SK-N-SH treated with all-trans-retinoic acid at 6 μM for 48 hours (cell line): ENCODE measurements at regions not wholly inside any gene's neighbourhood (a gene's known extent, or its start where the extent isn't known, plus 50 kb on each side); places are given as distances from the start of the nearest gene placed in this dataset.

Experiments
- ATAC-seq: fragments of 200-7000 bp; cut with Tn5 transposase; 3 replicates; pipeline ENCODE4 v1.9.1; 2020; ENCODE audit warnings: mild to moderate bottlenecking, moderate library complexity
- ARNTL ChIP-seq: fragments of 450-650 bp; formaldehyde crosslinking; IDR thresholded peaks from 2 replicates; pipeline ENCODE4 v1.5.0; 2020; ENCODE audit warnings: low read depth, mild to moderate bottlenecking, moderate library complexity, borderline replicate concordance
- BACH2 ChIP-seq: fragments of 250-450 bp; sonication (Bioruptor Pico); IDR thresholded peaks from 2 replicates; pipeline ENCODE4 v1.9.0; 2021; ENCODE audit warnings: mild to moderate bottlenecking, borderline replicate concordance
- CREB5 ChIP-seq: fragments of 250-450 bp; sonication (Bioruptor Pico); IDR thresholded peaks from 2 replicates; pipeline ENCODE4 v1.5.1; 2020; ENCODE audit warnings: low read depth, mild to moderate bottlenecking, moderate library complexity
- CSDC2 ChIP-seq: fragments of 250-450 bp; sonication (Bioruptor Pico); IDR thresholded peaks from 2 replicates; pipeline ENCODE4 v1.5.0; 2020; ENCODE audit warnings: mild to moderate bottlenecking, moderate library complexity
- ESRRG ChIP-seq: fragments of 250-450 bp; sonication (Bioruptor Pico); IDR thresholded peaks from 2 replicates; pipeline ENCODE4 v1.6.1; 2021; ENCODE audit warnings: mild to moderate bottlenecking
- ISL1 ChIP-seq: fragments of 250-450 bp; sonication (Bioruptor Pico); IDR thresholded peaks from 2 replicates; pipeline ENCODE4 v2.1.2; 2022; ENCODE audit warnings: mild to moderate bottlenecking, moderate library complexity
- POU6F1 ChIP-seq: fragments of 250-450 bp; sonication (Bioruptor Pico); IDR thresholded peaks from 2 replicates; pipeline ENCODE4 v1.8.0; 2021; ENCODE audit warnings: low read depth, mild to moderate bottlenecking, moderate library complexity, borderline replicate concordance
- PPARA ChIP-seq: fragments of 250-450 bp; sonication (Bioruptor Pico); IDR thresholded peaks from 2 replicates; pipeline ENCODE4 v1.5.0; 2020; ENCODE audit warnings: mild to moderate bottlenecking, borderline replicate concordance
- RARB ChIP-seq: fragments of 250-450 bp; sonication (Bioruptor Pico); IDR thresholded peaks from 2 replicates; pipeline ENCODE4 v1.8.0; 2021; ENCODE audit warnings: mild to moderate bottlenecking, moderate library complexity
- SNAI2 ChIP-seq: fragments of 250-450 bp; sonication (Bioruptor Pico); IDR thresholded peaks from 2 replicates; pipeline ENCODE4 v1.5.0; 2020; ENCODE audit warnings: mild to moderate bottlenecking, moderate library complexity
- TCF4 ChIP-seq: fragments of 250-450 bp; sonication (Bioruptor Pico); IDR thresholded peaks from 2 replicates; pipeline ENCODE4 v1.8.0; 2021; ENCODE audit warnings: mild to moderate bottlenecking, moderate library complexity, borderline replicate concordance
- TOX ChIP-seq: fragments of 250-450 bp; sonication (Bioruptor Pico); IDR thresholded peaks from 2 replicates; pipeline ENCODE4 v1.8.0; 2021; ENCODE audit warnings: mild to moderate bottlenecking, moderate library complexity, borderline replicate concordance
- TSHZ2 ChIP-seq: fragments of 250-450 bp; sonication (Bioruptor Pico); IDR thresholded peaks from 2 replicates; pipeline ENCODE4 v1.5.0; 2020; ENCODE audit warnings: mild to moderate bottlenecking, moderate library complexity
- ZC3H10 ChIP-seq: fragments of 250-450 bp; sonication (Bioruptor Pico); IDR thresholded peaks from 2 replicates; pipeline ENCODE4 v1.5.1; 2021; ENCODE audit warnings: mild to moderate bottlenecking, moderate library complexity
- ZFP3 ChIP-seq: fragments of 250-450 bp; sonication (Bioruptor Pico); IDR thresholded peaks from 2 replicates; pipeline ENCODE4 v1.5.0; 2020; ENCODE audit warnings: mild to moderate bottlenecking, moderate library complexity
- ZFP30 ChIP-seq: fragments of 450-650 bp; formaldehyde crosslinking; IDR thresholded peaks from 2 replicates; pipeline ENCODE4 v1.5.0; 2022; ENCODE audit warnings: mild to moderate bottlenecking, moderate library complexity
- ZNF565 ChIP-seq: fragments of 450-650 bp; formaldehyde crosslinking; conservative IDR thresholded peaks from 2 replicates; pipeline ENCODE4 v1.5.0; 2020; ENCODE audit warnings: low read depth, mild to moderate bottlenecking, moderate library complexity
- ZNF70 ChIP-seq: fragments of 450-650 bp; formaldehyde crosslinking; IDR thresholded peaks from 2 replicates; pipeline ENCODE4 v1.5.0; 2020; ENCODE audit warnings: mild to moderate bottlenecking, moderate library complexity
- ZNF8 ChIP-seq: fragments of 450-650 bp; formaldehyde crosslinking; IDR thresholded peaks from 2 replicates; pipeline ENCODE4 v1.5.0; 2020; ENCODE audit warnings: mild to moderate bottlenecking, moderate library complexity

- ATAC-seq = no peak
- TF ChIP-seq ZFP30 (CRISPR knock-in tag) (no peak), SNAI2 (CRISPR knock-in tag) (no peak), ZNF70 (CRISPR knock-in tag) (no peak), TSHZ2 (CRISPR knock-in tag) (no peak), RARB (no peak), CSDC2 (CRISPR knock-in tag) (no peak), ZFP3 (no peak), PPARA (CRISPR knock-in tag) (no peak), ISL1 (no peak), CREB5 (no peak), ZC3H10 (CRISPR knock-in tag) (no peak), ZNF565 (no peak), TCF4 (no peak)
- TF ChIP-seq, all 23 proteins: peak for 0
Observed at GRCh38 chr20:41913146-41913545, 295.0 kb upstream of the CHD6 start.

GRCh38 chr20:41910558-41910957, 292.4 kb upstream of the CHD6 start:
- no peak for ATAC-seq
- TF ChIP-seq PPARA (CRISPR knock-in tag) (no peak), ARNTL (CRISPR knock-in tag) (no peak)

- ATAC-seq = no peak
- no peak for TF ChIP-seq ESRRG (CRISPR knock-in tag)
- no peak for TF ChIP-seq TOX (CRISPR knock-in tag)
- no peak for TF ChIP-seq POU6F1 (CRISPR knock-in tag)
- no peak for TF ChIP-seq ISL1
- TF ChIP-seq ZC3H10 (CRISPR knock-in tag) = no peak
- TF ChIP-seq ZFP3 = no peak
- no peak for TF ChIP-seq ZNF8 (CRISPR knock-in tag)
- TF ChIP-seq CREB5 = no peak
Observed at GRCh38 chr20:41905199-41905598, 287.0 kb upstream of the CHD6 start.

GRCh38 chr20:41903586-41903985, 285.4 kb upstream of the CHD6 start:
- ATAC-seq = no peak
- TF ChIP-seq PPARA (CRISPR knock-in tag) (no peak), ZNF70 (CRISPR knock-in tag) (no peak), ZNF8 (CRISPR knock-in tag) (no peak), TSHZ2 (CRISPR knock-in tag) (no peak), ARNTL (CRISPR knock-in tag) (no peak), ZFP3 (no peak), TCF4 (no peak), SNAI2 (CRISPR knock-in tag) (no peak), BACH2 (CRISPR knock-in tag) (no peak)
- TF ChIP-seq, all 23 proteins: peak for 0
